GM19372 (cell line): ENCODE measurements at regions not wholly inside any gene's neighbourhood (a gene's known extent, or its start where the extent isn't known, plus 50 kb on each side); places are given as distances from the start of the nearest gene placed in this dataset.

Experiments used
- ATAC-seq: cut with Tn5 transposase; IDR thresholded peaks from one replicate; pipeline ENCODE4 v1.9.1; 2021; ENCODE audit warnings: mild to moderate bottlenecking, low read depth, moderate library complexity; ENCODE audit not compliant: unreplicated experiment

DNA sequence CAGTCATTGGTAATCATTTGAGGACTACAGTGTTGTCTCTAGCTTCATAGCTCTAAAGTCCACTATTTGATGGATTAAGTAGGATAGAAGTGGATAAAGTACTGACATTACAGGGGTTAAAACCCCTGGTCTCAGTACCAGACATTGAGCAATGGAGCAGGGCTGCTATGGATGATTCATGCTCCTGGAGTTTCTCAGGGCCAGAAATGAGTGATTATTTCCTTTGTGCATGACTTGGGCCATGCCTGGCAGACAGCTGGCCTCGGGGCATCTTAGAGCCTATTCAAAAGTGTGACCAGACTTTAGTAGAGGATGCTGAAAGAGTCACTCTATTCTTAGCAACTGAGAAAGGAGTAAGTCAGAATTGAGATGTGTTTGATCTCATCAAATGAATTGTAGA lies 350.7 kb upstream of the TLE4 start:
- no peak for ATAC-seq

GRCh38 chr9:79222483-79222882 lies 349.3 kb upstream of the TLE4 start:
- no peak for ATAC-seq

DNA sequence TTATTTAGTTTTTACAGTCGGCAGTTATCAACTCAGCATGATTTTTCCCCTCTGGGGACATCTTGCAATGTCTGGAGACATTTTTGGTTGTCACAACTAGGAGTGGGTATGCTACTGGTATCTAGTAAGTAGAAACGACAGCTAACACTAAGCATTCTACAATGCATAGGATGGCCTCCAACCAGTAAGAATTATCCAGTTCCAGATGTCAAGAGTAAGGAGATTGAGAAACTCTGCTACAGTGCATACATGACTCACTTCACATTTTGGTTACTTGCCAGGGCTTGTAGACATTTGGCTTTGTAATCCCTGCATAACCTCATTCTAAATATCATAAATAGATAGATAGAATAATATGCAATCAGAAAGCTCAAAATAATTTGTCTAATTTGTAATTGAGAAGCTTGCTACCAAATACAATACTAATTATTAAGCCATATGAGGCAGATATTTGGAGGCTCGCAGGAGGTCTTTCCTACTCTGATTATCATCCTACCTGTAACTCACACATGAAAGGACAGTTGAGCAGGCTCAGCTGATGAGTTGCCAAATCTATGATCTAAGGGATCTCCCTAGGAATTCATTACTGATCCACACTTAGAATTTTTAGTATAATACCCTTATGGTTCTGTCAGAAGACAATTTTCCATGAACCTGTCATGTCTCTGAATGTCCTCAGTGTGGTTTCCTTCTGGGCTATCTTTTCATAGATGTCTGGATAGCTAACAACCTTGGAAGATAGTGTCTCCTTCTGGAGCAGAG lies 346.9 kb upstream of the TLE4 start:
- no peak for ATAC-seq

GRCh38 chr9:79233542-79233941 lies 338.2 kb upstream of the TLE4 start:
- no peak for ATAC-seq

- ATAC-seq, result no peak
Measured at GRCh38 chr9:79236466-79236865, 335.3 kb upstream of the TLE4 start.

- no peak for ATAC-seq
Measured at GRCh38 chr9:79237861-79238260, 333.9 kb upstream of the TLE4 start.

DNA sequence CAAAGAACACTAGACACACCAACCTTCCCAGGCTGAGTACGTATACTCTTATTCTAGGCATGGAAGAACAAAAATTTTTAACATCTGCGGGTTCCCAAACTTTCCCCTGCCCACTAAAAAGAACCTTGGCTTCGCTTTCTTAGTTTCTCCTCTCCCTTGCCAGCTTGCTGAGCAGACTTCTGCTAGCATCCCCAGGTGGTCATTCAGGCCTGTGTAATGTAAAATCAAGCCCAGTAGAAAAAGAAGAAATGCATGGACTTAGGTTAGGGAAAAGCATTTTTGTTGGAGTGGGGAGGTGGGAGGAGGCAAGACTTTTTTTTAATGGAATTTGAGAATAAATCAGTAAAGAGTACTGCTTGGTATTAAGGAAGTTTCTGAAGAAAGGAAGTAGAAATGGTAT lies 331.0 kb upstream of the TLE4 start:
- ATAC-seq, result no peak

GRCh38 chr9:79242489-79242888 lies 329.3 kb upstream of the TLE4 start:
- ATAC-seq, result no peak

GRCh38 chr9:79246170-79246569 lies 325.6 kb upstream of the TLE4 start:
- ATAC-seq, result no peak

GRCh38 chr9:79247021-79247420 lies 324.7 kb upstream of the TLE4 start:
- no peak for ATAC-seq

- no peak for ATAC-seq
Measured at GRCh38 chr9:79250806-79251205, 321.0 kb upstream of the TLE4 start.

- no peak for ATAC-seq
Measured at GRCh38 chr9:79254900-79255650, 316.7 kb upstream of the TLE4 start.

DNA sequence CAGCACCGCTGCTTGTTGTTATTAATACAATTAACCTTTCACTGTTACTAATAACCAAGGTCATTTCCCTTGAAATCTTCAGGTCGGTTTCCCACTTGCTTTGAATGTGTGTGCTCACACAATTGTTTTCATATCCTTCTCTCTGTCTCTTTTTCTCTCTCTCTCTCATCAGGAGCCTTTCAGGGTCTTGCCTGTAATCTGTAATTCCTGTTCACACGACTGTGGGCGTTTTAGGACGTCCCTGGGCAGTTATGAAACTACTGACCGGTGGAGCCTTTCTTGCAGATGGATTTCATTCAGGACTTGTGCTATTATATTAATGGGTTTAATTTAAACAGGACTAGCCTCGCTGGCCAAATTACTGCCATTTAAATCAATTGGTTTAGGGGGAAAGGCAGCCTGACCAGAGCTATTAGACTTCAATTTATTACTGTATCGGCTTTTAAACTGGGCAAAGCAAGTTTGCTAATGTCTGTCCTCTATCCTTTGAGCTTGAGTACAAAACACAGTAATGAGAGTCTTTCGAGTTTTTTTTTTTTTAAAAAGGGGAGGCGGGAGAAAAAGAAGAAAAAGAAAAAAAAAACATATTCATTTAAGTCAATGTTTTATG lies 316.0 kb upstream of the TLE4 start:
- ATAC-seq, result no peak

DNA sequence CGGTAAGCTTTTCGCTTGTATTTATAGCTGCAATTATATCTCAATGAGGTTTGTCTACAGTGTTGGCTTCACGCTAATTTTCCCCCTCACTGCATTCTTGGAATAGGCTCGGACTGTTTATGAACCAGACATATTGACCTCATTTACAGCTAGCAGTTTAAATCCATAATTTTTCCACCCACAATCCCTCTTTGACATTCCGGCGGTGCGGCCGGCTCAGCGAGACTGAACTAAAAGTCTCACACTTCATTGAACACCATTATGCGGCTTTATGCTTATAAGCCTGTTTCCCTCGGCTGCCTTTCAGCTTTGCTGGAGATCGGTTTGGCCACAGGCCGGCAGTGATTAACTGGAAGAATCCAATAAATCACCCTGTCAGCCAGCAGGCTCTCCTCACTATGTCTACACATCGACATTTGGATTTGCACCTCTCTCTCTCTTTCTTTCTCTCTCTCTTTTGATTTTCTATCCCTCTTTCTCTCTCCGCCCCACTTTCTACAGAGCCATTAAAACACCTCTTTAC lies 315.0 kb upstream of the TLE4 start:
- no peak for ATAC-seq

DNA sequence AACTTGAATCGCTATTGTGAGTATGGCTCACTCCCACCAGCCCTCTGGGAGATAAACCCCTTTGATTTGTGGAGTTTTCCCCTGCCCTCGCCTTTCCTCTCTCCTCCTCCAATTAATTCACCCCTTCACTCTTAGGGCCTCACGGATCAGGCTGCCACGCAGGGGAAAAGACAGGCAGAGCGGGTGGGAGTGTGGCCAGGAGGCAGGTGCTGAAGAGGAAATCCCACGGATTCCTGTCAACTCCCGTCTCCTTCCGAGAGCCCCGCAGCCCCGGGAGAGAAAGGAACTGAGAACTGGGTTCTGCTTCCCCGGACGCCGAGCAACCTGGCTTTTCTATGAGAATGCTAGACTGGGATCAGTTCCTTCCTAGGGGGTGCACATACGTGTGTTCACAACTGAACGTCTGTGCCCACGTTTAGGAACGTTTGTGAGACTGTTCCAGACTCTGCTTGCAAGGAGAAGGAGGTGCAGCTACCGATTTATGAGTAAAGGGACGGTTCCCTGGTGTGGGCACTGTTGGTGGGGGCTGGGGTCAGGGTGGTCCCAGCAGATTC lies 314.5 kb upstream of the TLE4 start:
- ATAC-seq, result no peak

- ATAC-seq, result no peak
Measured at GRCh38 chr9:79257790-79258351, 313.9 kb upstream of the TLE4 start.

DNA sequence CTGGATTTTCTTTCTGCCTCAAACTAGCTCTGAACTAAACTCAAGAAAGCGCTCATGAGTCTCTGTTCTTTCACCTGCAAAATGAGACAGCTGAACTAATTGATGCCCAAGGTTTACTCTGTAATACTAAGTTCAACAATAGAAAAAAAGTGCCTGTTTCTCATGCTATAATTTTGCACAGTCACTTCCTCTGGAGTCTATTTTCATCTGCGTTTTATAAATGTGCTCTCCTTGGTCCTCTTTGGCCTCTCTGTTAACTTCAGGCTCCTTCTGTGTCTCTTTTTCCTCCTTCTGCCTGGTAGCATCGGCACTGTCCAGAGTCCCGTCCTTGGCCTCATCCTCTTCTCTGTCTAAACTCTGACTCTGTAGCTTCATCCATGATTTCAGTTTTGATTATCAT lies 311.9 kb upstream of the TLE4 start:
- no peak for ATAC-seq

DNA sequence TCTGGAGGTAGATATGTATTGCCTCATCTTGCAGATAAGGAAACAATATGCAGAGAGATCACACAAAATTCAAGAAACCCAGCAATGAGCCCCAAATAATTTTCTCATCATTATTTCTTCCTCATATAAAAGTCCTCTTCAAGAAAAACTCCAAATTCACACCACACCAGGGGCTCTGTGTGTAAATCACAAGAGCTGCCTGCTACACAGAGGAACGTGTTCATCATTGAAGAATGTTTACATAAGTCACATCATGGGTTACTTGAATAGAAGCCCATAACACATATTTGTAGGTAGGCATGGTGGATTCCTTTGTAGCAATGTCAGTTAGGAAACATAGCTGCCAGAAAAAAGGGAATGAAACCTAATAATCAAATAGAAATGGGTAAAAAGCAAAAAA lies 308.1 kb upstream of the TLE4 start:
- no peak for ATAC-seq

GRCh38 chr9:79264041-79264440 lies 307.7 kb upstream of the TLE4 start:
- no peak for ATAC-seq

DNA sequence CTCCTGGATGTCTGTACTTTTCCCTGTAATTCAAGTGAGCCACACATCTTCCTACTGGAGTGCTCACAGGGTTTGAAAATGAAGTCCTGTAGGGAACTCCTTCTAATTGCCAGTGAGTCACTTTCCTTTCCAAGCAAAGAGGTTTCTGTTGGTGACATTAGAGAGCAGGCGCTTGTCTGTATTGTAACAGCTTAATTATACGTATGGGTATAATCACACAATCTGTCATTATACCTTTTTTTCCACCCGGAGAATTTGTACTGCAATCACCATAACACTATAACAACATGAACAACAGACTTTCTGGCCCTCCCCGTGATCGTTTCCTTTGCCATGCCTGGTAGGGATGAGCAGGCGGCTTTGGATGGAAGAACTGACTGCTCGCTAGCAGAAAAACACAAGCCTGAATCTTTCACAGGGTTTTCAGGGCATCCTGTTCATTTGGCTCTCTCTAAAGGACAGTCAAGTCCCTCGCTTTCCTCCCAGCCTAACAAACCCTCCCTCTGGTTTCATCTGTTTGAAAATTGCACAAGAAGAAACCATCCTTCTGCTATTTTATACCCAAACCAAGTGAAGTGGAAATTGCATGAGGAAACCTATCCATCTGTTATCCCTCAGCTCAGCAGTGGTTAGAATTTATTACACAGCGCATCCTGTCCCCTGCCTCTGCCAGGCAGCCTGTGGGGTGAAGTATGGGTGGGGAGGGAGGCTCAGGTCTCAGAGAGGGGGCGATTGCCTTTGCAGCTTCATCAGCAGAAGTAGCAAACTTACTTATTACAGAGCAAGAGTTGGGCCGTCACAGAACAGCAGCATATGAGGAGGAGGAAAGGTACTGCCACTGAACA lies 307.0 kb upstream of the TLE4 start:
- no peak for ATAC-seq
